ENCODE measurements at regions not wholly inside any gene's neighbourhood (a gene's known extent, or its start where the extent isn't known, plus 50 kb on each side); places are given as distances from the start of the nearest gene placed in this dataset.

- H3K27me3 ChIP-seq (ENCODE audit: low read length): no peaks in the 10 kb centered on the region
- no peaks in the 10 kb centered on the region for H3K9me2 ChIP-seq (replicated peaks; ENCODE audit: insufficient read depth, low read length)
- no peaks in the 10 kb centered on the region for H3K79me2 ChIP-seq (ENCODE audit: low read length)
- no peak overlapping the region for H3K9ac ChIP-seq (ENCODE audit: low read length)
- no peak overlapping the region for H3K4me2 ChIP-seq (ENCODE audit: low read depth, low read length, poor library complexity, severe bottlenecking)
- H2AFZ ChIP-seq (ENCODE audit: low read length): no peak overlapping the region
- H3K4me3 ChIP-seq (ENCODE audit: low read length): no peak overlapping the region
- no peak overlapping the region for H3K27ac ChIP-seq (ENCODE audit: low read length)
- no peaks in the 10 kb centered on the region for H4K20me1 ChIP-seq (ENCODE audit: insufficient read depth, low read depth, low read length)
- H3K4me1 ChIP-seq (ENCODE audit: low read length): peaks cover 35% of the 10 kb centered on the region
- peak; percentile 36 for DNase-seq
- H3K36me3 ChIP-seq (ENCODE audit: insufficient read depth, low read length): no peaks in the 10 kb centered on the region
- H3K9me3 ChIP-seq (ENCODE audit: low read length): no peaks in the 10 kb centered on the region
Measured at GRCh38 chr9:18368206-18368605, 105.7 kb upstream of the ADAMTSL1 start.

GRCh38 chr9:18371141-18371540 is 102.8 kb upstream of the ADAMTSL1 start:
- Histone ChIP-seq H3K9me2 (replicated peaks; ENCODE audit: insufficient read depth, low read length) (no peaks in the 10 kb centered on the region), H4K20me1 (ENCODE audit: insufficient read depth, low read depth, low read length) (no peaks in the 10 kb centered on the region), H3K36me3 (ENCODE audit: insufficient read depth, low read length) (no peaks in the 10 kb centered on the region), H3K4me3 (ENCODE audit: low read length) (no peak overlapping the region), H3K9me3 (ENCODE audit: low read length) (no peaks in the 10 kb centered on the region), H3K27ac (ENCODE audit: low read length) (no peak overlapping the region), H3K4me1 (ENCODE audit: low read length) (peaks cover 11% of the 10 kb centered on the region), H2AFZ (ENCODE audit: low read length) (no peak overlapping the region), H3K27me3 (ENCODE audit: low read length) (no peaks in the 10 kb centered on the region), H3K4me2 (ENCODE audit: low read depth, low read length, poor library complexity, severe bottlenecking) (no peak overlapping the region), H3K79me2 (ENCODE audit: low read length) (no peaks in the 10 kb centered on the region), H3K9ac (ENCODE audit: low read length) (no peak overlapping the region)
- peak; percentile 5 for DNase-seq

- no peaks in the 10 kb centered on the region for H3K27me3 ChIP-seq (ENCODE audit: low read length)
- no peak overlapping the region for H3K4me3 ChIP-seq (ENCODE audit: low read length)
- no peaks in the 10 kb centered on the region for H3K79me2 ChIP-seq (ENCODE audit: low read length)
- no peaks in the 10 kb centered on the region for H4K20me1 ChIP-seq (ENCODE audit: insufficient read depth, low read depth, low read length)
- no peak overlapping the region for H3K9ac ChIP-seq (ENCODE audit: low read length)
- H2AFZ ChIP-seq (ENCODE audit: low read length): no peak overlapping the region
- DNase-seq: peak; percentile 15
- H3K4me2 ChIP-seq (ENCODE audit: low read depth, low read length, poor library complexity, severe bottlenecking): no peak overlapping the region
- H3K27ac ChIP-seq (ENCODE audit: low read length): no peak overlapping the region
- H3K4me1 ChIP-seq (ENCODE audit: low read length): peaks cover 6% of the 10 kb centered on the region
- H3K9me2 ChIP-seq (replicated peaks; ENCODE audit: insufficient read depth, low read length): no peaks in the 10 kb centered on the region
- no peaks in the 10 kb centered on the region for H3K36me3 ChIP-seq (ENCODE audit: insufficient read depth, low read length)
- no peaks in the 10 kb centered on the region for H3K9me3 ChIP-seq (ENCODE audit: low read length)
Measured at GRCh38 chr9:18371621-18372020, 102.3 kb upstream of the ADAMTSL1 start.

GRCh38 chr9:18379073-18379811 is 94.7 kb upstream of the ADAMTSL1 start:
- Histone ChIP-seq H3K9me2 (replicated peaks; ENCODE audit: insufficient read depth, low read length) (no peaks in the 10 kb centered on the region), H3K79me2 (ENCODE audit: low read length) (no peaks in the 10 kb centered on the region), H3K4me3 (ENCODE audit: low read length) (no peak overlapping the region), H3K4me2 (ENCODE audit: low read depth, low read length, poor library complexity, severe bottlenecking) (no peak overlapping the region), H3K9ac (ENCODE audit: low read length) (no peak overlapping the region), H4K20me1 (ENCODE audit: insufficient read depth, low read depth, low read length) (no peaks in the 10 kb centered on the region), H3K27me3 (ENCODE audit: low read length) (no peaks in the 10 kb centered on the region), H3K27ac (ENCODE audit: low read length) (no peak overlapping the region), H3K9me3 (ENCODE audit: low read length) (no peaks in the 10 kb centered on the region), H2AFZ (ENCODE audit: low read length) (no peak overlapping the region), H3K36me3 (ENCODE audit: insufficient read depth, low read length) (no peaks in the 10 kb centered on the region), H3K4me1 (ENCODE audit: low read length) (no peaks in the 10 kb centered on the region)
- DNase-seq: peak; percentile 36

GRCh38 chr9:18382243-18382642 is 91.7 kb upstream of the ADAMTSL1 start:
- Histone ChIP-seq H3K27ac (ENCODE audit: low read length) (no peak overlapping the region), H3K36me3 (ENCODE audit: insufficient read depth, low read length) (no peaks in the 10 kb centered on the region), H3K27me3 (ENCODE audit: low read length) (no peaks in the 10 kb centered on the region), H3K79me2 (ENCODE audit: low read length) (no peaks in the 10 kb centered on the region), H3K4me3 (ENCODE audit: low read length) (no peak overlapping the region), H2AFZ (ENCODE audit: low read length) (no peak overlapping the region), H4K20me1 (ENCODE audit: insufficient read depth, low read depth, low read length) (no peaks in the 10 kb centered on the region), H3K9me2 (replicated peaks; ENCODE audit: insufficient read depth, low read length) (no peaks in the 10 kb centered on the region), H3K9ac (ENCODE audit: low read length) (no peak overlapping the region), H3K9me3 (ENCODE audit: low read length) (no peaks in the 10 kb centered on the region), H3K4me1 (ENCODE audit: low read length) (no peaks in the 10 kb centered on the region), H3K4me2 (ENCODE audit: low read depth, low read length, poor library complexity, severe bottlenecking) (no peak overlapping the region)
- DNase-seq: no peak

GRCh38 chr9:18384066-18384465 is 89.9 kb upstream of the ADAMTSL1 start:
- H3K36me3 ChIP-seq (ENCODE audit: insufficient read depth, low read length): no peaks in the 10 kb centered on the region

GRCh38 chr9:18385696-18386490 is 88.1 kb upstream of the ADAMTSL1 start:
- DNase-seq: peak; percentile 7
- Histone ChIP-seq H3K79me2 (ENCODE audit: low read length) (no peaks in the 10 kb centered on the region), H2AFZ (ENCODE audit: low read length) (no peak overlapping the region), H3K9ac (ENCODE audit: low read length) (no peak overlapping the region), H3K4me2 (ENCODE audit: low read depth, low read length, poor library complexity, severe bottlenecking) (no peak overlapping the region), H3K9me3 (ENCODE audit: low read length) (no peaks in the 10 kb centered on the region), H3K4me1 (ENCODE audit: low read length) (no peaks in the 10 kb centered on the region), H3K36me3 (ENCODE audit: insufficient read depth, low read length) (no peaks in the 10 kb centered on the region), H3K27me3 (ENCODE audit: low read length) (no peaks in the 10 kb centered on the region), H3K4me3 (ENCODE audit: low read length) (no peak overlapping the region), H3K27ac (ENCODE audit: low read length) (no peak overlapping the region), H3K9me2 (replicated peaks; ENCODE audit: insufficient read depth, low read length) (no peaks in the 10 kb centered on the region), H4K20me1 (ENCODE audit: insufficient read depth, low read depth, low read length) (no peaks in the 10 kb centered on the region)

More at GRCh38 chr9:18384066-18384465, 89.9 kb upstream of the ADAMTSL1 start:
- no peak overlapping the region for H3K4me3 ChIP-seq (ENCODE audit: low read length)
- H4K20me1 ChIP-seq (ENCODE audit: insufficient read depth, low read depth, low read length): no peaks in the 10 kb centered on the region
- H3K27ac ChIP-seq (ENCODE audit: low read length): no peak overlapping the region
- H3K4me2 ChIP-seq (ENCODE audit: low read depth, low read length, poor library complexity, severe bottlenecking): no peak overlapping the region
- DNase-seq: no peak
- H3K9me3 ChIP-seq (ENCODE audit: low read length): no peaks in the 10 kb centered on the region
- H3K4me1 ChIP-seq (ENCODE audit: low read length): no peaks in the 10 kb centered on the region
- H3K27me3 ChIP-seq (ENCODE audit: low read length): no peaks in the 10 kb centered on the region
- no peak overlapping the region for H2AFZ ChIP-seq (ENCODE audit: low read length)
- no peaks in the 10 kb centered on the region for H3K79me2 ChIP-seq (ENCODE audit: low read length)
- H3K9ac ChIP-seq (ENCODE audit: low read length): no peak overlapping the region
- no peaks in the 10 kb centered on the region for H3K9me2 ChIP-seq (replicated peaks; ENCODE audit: insufficient read depth, low read length)

GRCh38 chr9:18390393-18390792 is 83.6 kb upstream of the ADAMTSL1 start:
- no peak overlapping the region for H3K9ac ChIP-seq (ENCODE audit: low read length)
- no peaks in the 10 kb centered on the region for H3K9me3 ChIP-seq (ENCODE audit: low read length)
- DNase-seq: peak; percentile 37
- H3K36me3 ChIP-seq (ENCODE audit: insufficient read depth, low read length): no peaks in the 10 kb centered on the region
- no peaks in the 10 kb centered on the region for H3K9me2 ChIP-seq (replicated peaks; ENCODE audit: insufficient read depth, low read length)
- no peaks in the 10 kb centered on the region for H3K79me2 ChIP-seq (ENCODE audit: low read length)
- no peaks in the 10 kb centered on the region for H4K20me1 ChIP-seq (ENCODE audit: insufficient read depth, low read depth, low read length)
- no peaks in the 10 kb centered on the region for H3K4me1 ChIP-seq (ENCODE audit: low read length)
- H3K4me3 ChIP-seq (ENCODE audit: low read length): no peak overlapping the region
- H3K4me2 ChIP-seq (ENCODE audit: low read depth, low read length, poor library complexity, severe bottlenecking): no peak overlapping the region
- H2AFZ ChIP-seq (ENCODE audit: low read length): no peak overlapping the region
- H3K27ac ChIP-seq (ENCODE audit: low read length): no peak overlapping the region
- no peaks in the 10 kb centered on the region for H3K27me3 ChIP-seq (ENCODE audit: low read length)
